GM19438 (cell line): ENCODE measurements at regions not wholly inside any gene's neighbourhood (a gene's known extent, or its start where the extent isn't known, plus 50 kb on each side); places are given as distances from the start of the nearest gene placed in this dataset.

Experiments
- ATAC-seq: cut with Tn5 transposase; IDR thresholded peaks from one replicate; pipeline ENCODE4 v1.9.1; 2021; ENCODE audit warnings: low read depth; ENCODE audit not compliant: unreplicated experiment

- ATAC-seq, result no peak
Measured at GRCh38 chr13:79767126-79767525, 286.2 kb downstream of the NDFIP2 start.

GRCh38 chr13:79765331-79765730 is 284.4 kb downstream of the NDFIP2 start:
- no peak for ATAC-seq

- no peak for ATAC-seq
Measured at GRCh38 chr13:79749984-79750551, 269.1 kb downstream of the NDFIP2 start.

GRCh38 chr13:79749566-79749965 is 268.6 kb downstream of the NDFIP2 start:
- no peak for ATAC-seq

- no peak for ATAC-seq
Measured at GRCh38 chr13:79745081-79745480, 264.1 kb downstream of the NDFIP2 start.

- ATAC-seq, result no peak
Measured at GRCh38 chr13:79742923-79743322, 262.0 kb downstream of the NDFIP2 start.

- ATAC-seq, result no peak
Measured at GRCh38 chr13:79740991-79741390, 260.0 kb downstream of the NDFIP2 start.

GRCh38 chr13:79736356-79736755 is 255.4 kb downstream of the NDFIP2 start:
- ATAC-seq, result no peak

GRCh38 chr13:79735228-79735627 is 254.3 kb downstream of the NDFIP2 start:
- ATAC-seq, result no peak

- no peak for ATAC-seq
Measured at GRCh38 chr13:79727086-79727485, 246.1 kb downstream of the NDFIP2 start.

GRCh38 chr13:79725841-79726240 is 244.9 kb downstream of the NDFIP2 start:
- no peak for ATAC-seq

- ATAC-seq, result no peak
Measured at GRCh38 chr13:79724348-79725103, 243.6 kb downstream of the NDFIP2 start.

GRCh38 chr13:79723519-79724024 is 242.6 kb downstream of the NDFIP2 start:
- no peak for ATAC-seq

GRCh38 chr13:79722885-79723445 is 242.0 kb downstream of the NDFIP2 start:
- no peak for ATAC-seq

- ATAC-seq, result no peak
Measured at GRCh38 chr13:79716191-79716590, 235.2 kb downstream of the NDFIP2 start.

GRCh38 chr13:79711631-79712030 is 230.7 kb downstream of the NDFIP2 start:
- ATAC-seq, result no peak

GRCh38 chr13:79710376-79710775 is 229.4 kb downstream of the NDFIP2 start:
- no peak for ATAC-seq

- no peak for ATAC-seq
Measured at GRCh38 chr13:79709471-79709870, 228.5 kb downstream of the NDFIP2 start.

GRCh38 chr13:79703772-79704171 is 222.8 kb downstream of the NDFIP2 start:
- ATAC-seq, result peak; percentile 74

GRCh38 chr13:79695754-79696153 is 214.8 kb downstream of the NDFIP2 start:
- no peak for ATAC-seq

GRCh38 chr13:79692846-79693245 is 211.9 kb downstream of the NDFIP2 start:
- no peak for ATAC-seq

- no peak for ATAC-seq
Measured at GRCh38 chr13:79691826-79692225, 210.9 kb downstream of the NDFIP2 start.
